ENCODE measurements at regions not wholly inside any gene's neighbourhood (a gene's known extent, or its start where the extent isn't known, plus 50 kb on each side); places are given as distances from the start of the nearest gene placed in this dataset.

GRCh38 chr6:2434912-2435311 lies 189.5 kb upstream of the GMDS start:
- Histone ChIP-seq H3K4me3 (no peak overlapping the region), H3K27ac (no peak overlapping the region)
- DNase-seq (ENCODE audit: low spot score): no peak
- no peak for TF ChIP-seq CTCF (IDR thresholded peaks at IDR 0.05)

- no peak for DNase-seq (ENCODE audit: low spot score)
- no peak for TF ChIP-seq CTCF (IDR thresholded peaks at IDR 0.05)
- Histone ChIP-seq H3K4me3 (no peak overlapping the region), H3K27ac (no peak overlapping the region)
Measured at GRCh38 chr6:2434116-2434515, 188.7 kb upstream of the GMDS start.

- Histone ChIP-seq H3K27ac (no peak overlapping the region), H3K4me3 (no peak overlapping the region)
- no peak for DNase-seq (ENCODE audit: low spot score)
- no peak for TF ChIP-seq CTCF (IDR thresholded peaks at IDR 0.05)
Measured at GRCh38 chr6:2433711-2434110, 188.3 kb upstream of the GMDS start.

GRCh38 chr6:2433266-2433665 lies 187.9 kb upstream of the GMDS start:
- Histone ChIP-seq H3K4me3 (no peak overlapping the region), H3K27ac (no peak overlapping the region)
- no peak for DNase-seq (ENCODE audit: low spot score)
- no peak for TF ChIP-seq CTCF (IDR thresholded peaks at IDR 0.05)

- no peak overlapping the region for H3K4me3 ChIP-seq
- no peak for DNase-seq (ENCODE audit: low spot score)
- TF ChIP-seq CTCF (IDR thresholded peaks at IDR 0.05): no peak
- H3K27ac ChIP-seq: no peak overlapping the region
Measured at GRCh38 chr6:2432292-2432691, 186.9 kb upstream of the GMDS start.

GRCh38 chr6:2430612-2431011 lies 185.2 kb upstream of the GMDS start:
- no peak for TF ChIP-seq CTCF (IDR thresholded peaks at IDR 0.05)
- Histone ChIP-seq H3K4me3 (no peak overlapping the region), H3K27ac (no peak overlapping the region)
- DNase-seq (ENCODE audit: low spot score): no peak

GRCh38 chr6:2429460-2429859 lies 184.1 kb upstream of the GMDS start:
- no peak for DNase-seq (ENCODE audit: low spot score)
- H3K4me3 ChIP-seq: no peak overlapping the region
- H3K27ac ChIP-seq: no peak overlapping the region
- no peak for TF ChIP-seq CTCF (IDR thresholded peaks at IDR 0.05)

Data from coronary artery (tissue), 2 donors.